Kidney (tissue), 13 donors: ENCODE measurements at regions not wholly inside any gene's neighbourhood (a gene's known extent, or its start where the extent isn't known, plus 50 kb on each side); places are given as distances from the start of the nearest gene placed in this dataset.

Experiments
- DNase-seq, 5 donors: peaks; one replicate each; pipeline ENCODE4 v3.0.0-alpha.2; 2013 to 2020
- FAIRE-seq: peaks from 2 replicates; lab custom pipeline; 2012; peaks lifted over from hg19 to GRCh38; lab: Jason Lieb, UNC
- H3K27ac ChIP-seq, 2 donors: one replicate each; pipeline ENCODE4 v1.7.0; 2013; ENCODE audit warnings: low read depth in 2 of 2, low read length in 2 of 2, inconsistent platforms in 1 of 2
- H3K27me3 ChIP-seq: one replicate; pipeline ENCODE4 v1.7.1; 2013; ENCODE audit warnings: low read length, inconsistent platforms; ENCODE audit not compliant: control insufficient read depth, insufficient read depth
- H3K36me3 ChIP-seq, 3 donors: one replicate each; pipeline versions ENCODE4 v1.7.0 to v1.7.1; 2013; ENCODE audit warnings: low read length in 3 of 3, control low read depth in 1 of 3, inconsistent platforms in 1 of 3; ENCODE audit not compliant: insufficient read depth in 3 of 3, control insufficient read depth in 2 of 3
- H3K4me1 ChIP-seq, 3 donors: one replicate each; pipeline versions ENCODE4 v1.7.0 to v1.7.1; 2013; ENCODE audit warnings: low read length in 3 of 3, inconsistent platforms in 1 of 3, low read depth in 1 of 3; ENCODE audit not compliant: control insufficient read depth in 2 of 3, insufficient read depth in 2 of 3
- H3K4me3 ChIP-seq, 3 donors: one replicate each; pipeline versions ENCODE4 v1.7.0 to v1.8.1; 2013; ENCODE audit warnings: low read length in 3 of 3, control low read depth in 1 of 3, inconsistent platforms in 1 of 3
- H3K9ac ChIP-seq, 3 donors: one replicate each; pipeline versions ENCODE4 v1.7.0 to v1.7.1; 2013; ENCODE audit warnings: low read length in 3 of 3, control low read depth in 1 of 3, inconsistent platforms in 1 of 3
- H3K9me3 ChIP-seq, 3 donors: one replicate each; pipeline versions ENCODE4 v1.7.0 to v1.7.1; 2013; ENCODE audit warnings: low read length in 3 of 3, control low read depth in 1 of 3, inconsistent platforms in 1 of 3; ENCODE audit not compliant: control insufficient read depth in 2 of 3, insufficient read depth in 1 of 3
- intact Hi-C: fragments of 100-400 bp; cut with DNase I; formaldehyde crosslinking; loops from one replicate; pipeline ENCODE4 v1.11.1; 2022
- TF ChIP-seq, protein P1 (sequence below): IDR thresholded peaks from 3 replicates; pipeline ENCODE4 v1.5.1; 2012; ENCODE audit warnings: mild to moderate bottlenecking, moderate library complexity, borderline replicate concordance; ENCODE audit not compliant: insufficient read depth; ENCODE audit errors: extremely low read depth
- donor health status: control.
- donor health status: control.
- donor health status: control.
- donor health status: control.
- donor health status: control.
- donor health status: DM: yes; HTN: yes; CAD: no.
- donor health status: Normal renal cell carcinoma (clear cell type).

DNA sequence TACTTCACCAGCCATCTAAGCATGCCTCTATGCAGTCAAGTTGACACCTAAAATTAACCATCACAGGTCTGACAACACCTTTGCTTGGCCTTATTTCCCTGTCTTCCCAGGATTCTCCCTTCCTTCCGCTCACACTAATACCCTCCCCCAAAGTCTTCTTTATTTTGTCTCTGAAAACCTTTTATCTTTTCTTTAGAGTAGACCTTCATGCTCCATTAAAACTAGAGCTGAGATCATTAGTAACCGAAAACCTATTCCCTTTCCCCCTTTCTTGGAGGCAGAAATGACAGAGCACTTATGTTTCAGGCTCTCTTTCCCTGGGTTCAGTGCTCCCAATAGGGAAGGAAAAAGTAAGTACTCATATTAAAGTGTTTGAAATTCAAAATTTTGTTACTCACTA lies 423.8 kb downstream of the YTHDC2 start:
- TF ChIP-seq, protein P1, sequence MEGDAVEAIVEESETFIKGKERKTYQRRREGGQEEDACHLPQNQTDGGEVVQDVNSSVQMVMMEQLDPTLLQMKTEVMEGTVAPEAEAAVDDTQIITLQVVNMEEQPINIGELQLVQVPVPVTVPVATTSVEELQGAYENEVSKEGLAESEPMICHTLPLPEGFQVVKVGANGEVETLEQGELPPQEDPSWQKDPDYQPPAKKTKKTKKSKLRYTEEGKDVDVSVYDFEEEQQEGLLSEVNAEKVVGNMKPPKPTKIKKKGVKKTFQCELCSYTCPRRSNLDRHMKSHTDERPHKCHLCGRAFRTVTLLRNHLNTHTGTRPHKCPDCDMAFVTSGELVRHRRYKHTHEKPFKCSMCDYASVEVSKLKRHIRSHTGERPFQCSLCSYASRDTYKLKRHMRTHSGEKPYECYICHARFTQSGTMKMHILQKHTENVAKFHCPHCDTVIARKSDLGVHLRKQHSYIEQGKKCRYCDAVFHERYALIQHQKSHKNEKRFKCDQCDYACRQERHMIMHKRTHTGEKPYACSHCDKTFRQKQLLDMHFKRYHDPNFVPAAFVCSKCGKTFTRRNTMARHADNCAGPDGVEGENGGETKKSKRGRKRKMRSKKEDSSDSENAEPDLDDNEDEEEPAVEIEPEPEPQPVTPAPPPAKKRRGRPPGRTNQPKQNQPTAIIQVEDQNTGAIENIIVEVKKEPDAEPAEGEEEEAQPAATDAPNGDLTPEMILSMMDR = no peak
- H3K27me3 ChIP-seq = no peaks in the 10 kb centered on the region
- H3K9me3 ChIP-seq = no peaks in the 10 kb centered on the region
- no peak overlapping the region for H3K4me3 ChIP-seq
- intact Hi-C loops = no loop called here
- H3K9ac ChIP-seq = no peak overlapping the region
- no peaks in the 10 kb centered on the region for H3K36me3 ChIP-seq
- no peak for FAIRE-seq
- DNase-seq = peak in 2 of 5 donors; percentile 54 to 71
- H3K27ac ChIP-seq = no peak overlapping the region
- no peaks in the 10 kb centered on the region for H3K4me1 ChIP-seq

DNA sequence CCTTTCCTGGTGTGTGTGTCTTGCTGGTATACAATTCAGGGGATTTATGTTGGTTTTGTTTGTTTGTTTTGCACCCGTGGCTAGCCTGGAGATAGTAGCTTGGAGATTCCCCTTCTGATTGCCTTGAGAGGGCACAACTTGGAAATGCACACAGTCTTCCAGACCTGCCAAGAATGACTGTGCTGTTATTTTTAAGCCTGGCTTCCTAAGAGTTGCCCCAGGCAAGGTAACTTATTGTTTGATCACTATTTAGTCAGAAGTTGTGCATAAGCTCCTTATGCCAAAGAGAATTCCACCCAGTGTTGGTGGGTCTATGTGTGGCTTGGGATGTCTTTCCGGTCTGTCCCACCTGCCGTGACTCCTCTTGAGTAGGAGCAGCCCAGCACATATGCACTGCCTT lies 421.9 kb upstream of the KCNN2 start:
- Histone ChIP-seq H3K9me3 (no peaks in the 10 kb centered on the region), H3K27me3 (no peaks in the 10 kb centered on the region), H3K4me3 (no peak overlapping the region), H3K27ac (no peak overlapping the region), H3K36me3 (no peaks in the 10 kb centered on the region), H3K9ac (no peak overlapping the region), H3K4me1 (no peaks in the 10 kb centered on the region)
- FAIRE-seq = no peak
- intact Hi-C loops = no loop called here
- DNase-seq = no peak
- TF ChIP-seq, protein P1 = no peak

DNA sequence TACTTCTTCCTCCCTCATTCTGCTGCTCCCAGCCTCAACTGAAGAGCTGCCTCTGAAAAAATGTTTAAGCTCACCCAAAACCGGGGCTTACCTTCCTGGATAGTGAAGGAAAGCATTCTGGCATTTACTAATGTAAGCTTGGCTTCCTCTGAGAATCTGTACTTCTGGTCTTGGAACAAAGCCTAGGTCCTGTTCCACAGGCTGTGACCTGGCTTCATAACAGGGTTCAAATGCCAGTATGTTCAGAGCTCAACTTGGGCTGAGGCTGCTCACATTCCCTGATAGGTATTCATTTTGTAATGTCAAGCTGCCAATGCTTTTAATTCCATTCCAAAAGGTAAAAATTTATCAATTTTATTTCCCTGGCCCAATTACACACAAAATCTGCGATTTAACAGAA lies 411.7 kb upstream of the KCNN2 start:
- DNase-seq (no peak), FAIRE-seq (no peak)
- no peak overlapping the region for H3K4me3 ChIP-seq
- H3K4me1 ChIP-seq = no peaks in the 10 kb centered on the region
- TF ChIP-seq, protein P1 = no peak
- no peak overlapping the region for H3K9ac ChIP-seq
- H3K27ac ChIP-seq = no peak overlapping the region
- H3K27me3 ChIP-seq = no peaks in the 10 kb centered on the region
- intact Hi-C loops = no loop called here
- no peaks in the 10 kb centered on the region for H3K9me3 ChIP-seq
- no peaks in the 10 kb centered on the region for H3K36me3 ChIP-seq

DNA sequence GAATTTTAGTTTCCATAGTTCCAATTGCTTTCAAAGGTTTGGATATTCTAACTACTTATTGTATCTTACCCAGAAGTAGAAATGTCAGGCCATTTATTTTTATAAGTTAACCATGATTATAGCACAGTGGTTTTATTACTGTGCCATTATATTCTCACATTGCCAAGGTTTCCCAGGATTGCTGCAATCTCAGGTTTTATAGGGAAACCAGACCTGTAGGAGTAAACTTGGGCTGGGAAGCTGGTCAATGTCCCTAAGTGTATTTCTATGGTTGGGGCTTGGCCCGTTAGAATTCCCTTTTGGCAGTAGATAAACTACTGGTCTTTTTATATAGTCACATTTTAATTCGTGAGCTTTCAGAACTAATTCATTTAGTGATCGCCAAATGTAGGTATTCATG lies 396.6 kb upstream of the KCNN2 start:
- intact Hi-C loops = no loop called here
- TF ChIP-seq, protein P1 = no peak
- DNase-seq = no peak
- Histone ChIP-seq H3K27ac (no peak overlapping the region), H3K27me3 (no peaks in the 10 kb centered on the region), H3K9me3 (no peaks in the 10 kb centered on the region), H3K4me1 (no peaks in the 10 kb centered on the region), H3K4me3 (no peak overlapping the region), H3K36me3 (no peaks in the 10 kb centered on the region), H3K9ac (no peak overlapping the region)
- no peak for FAIRE-seq
